ENCODE measurements at regions not wholly inside any gene's neighbourhood (a gene's known extent, or its start where the extent isn't known, plus 50 kb on each side); places are given as distances from the start of the nearest gene placed in this dataset.
"Not testable (repeated sequence)": the region's sequence is repeated elsewhere in the genome, so short reads cannot be mapped to it uniquely, and the experiment has no call there.

GRCh38 chr20:55038684-55039083 is 563.3 kb downstream of the DOK5 start:
- no peak for DNase-seq

- no peak for DNase-seq
Measured at GRCh38 chr20:55031971-55032370, 556.6 kb downstream of the DOK5 start.

GRCh38 chr20:55014766-55015165 is 539.4 kb downstream of the DOK5 start:
- DNase-seq: no peak

- no peak for DNase-seq
Measured at GRCh38 chr20:55010761-55011160, 535.4 kb downstream of the DOK5 start.

- DNase-seq: no peak
Measured at GRCh38 chr20:55009066-55009465, 533.7 kb downstream of the DOK5 start.

- DNase-seq: no peak
Measured at GRCh38 chr20:55004044-55004443, 528.7 kb downstream of the DOK5 start.

- no peak for DNase-seq
Measured at GRCh38 chr20:54995553-54995952, 520.2 kb downstream of the DOK5 start.

GRCh38 chr20:54995011-54995410 is 519.6 kb downstream of the DOK5 start:
- no peak for DNase-seq

GRCh38 chr20:54985091-54985490 is 509.7 kb downstream of the DOK5 start:
- DNase-seq: no peak

GRCh38 chr20:54984104-54984448 is 508.7 kb downstream of the DOK5 start:
- no peak for DNase-seq

GRCh38 chr20:54983394-54984103 is 508.2 kb downstream of the DOK5 start:
- DNase-seq: not testable (repeated sequence)

- DNase-seq: no peak
Measured at GRCh38 chr20:54981175-54981574, 505.8 kb downstream of the DOK5 start.

GRCh38 chr20:54980103-54980960 is 504.9 kb downstream of the DOK5 start:
- no peak for DNase-seq

- DNase-seq: no peak
Measured at GRCh38 chr20:54950304-54950703, 474.9 kb downstream of the DOK5 start.

GRCh38 chr20:54941666-54942065 is 466.3 kb downstream of the DOK5 start:
- no peak for DNase-seq

- no peak for DNase-seq
Measured at GRCh38 chr20:54940522-54940921, 465.1 kb downstream of the DOK5 start.

GRCh38 chr20:54938707-54939106 is 463.3 kb downstream of the DOK5 start:
- DNase-seq: no peak

- no peak for DNase-seq
Measured at GRCh38 chr20:54933212-54933904, 458.0 kb downstream of the DOK5 start.

GRCh38 chr20:54929191-54929590 is 453.8 kb downstream of the DOK5 start:
- DNase-seq: no peak

GRCh38 chr20:54928564-54928963 is 453.2 kb downstream of the DOK5 start:
- DNase-seq: no peak

GRCh38 chr20:54922636-54923035 is 447.2 kb downstream of the DOK5 start:
- no peak for DNase-seq

GRCh38 chr20:54922096-54922495 is 446.7 kb downstream of the DOK5 start:
- DNase-seq: no peak

- DNase-seq: no peak
Measured at GRCh38 chr20:54920491-54920890, 445.1 kb downstream of the DOK5 start.

- not testable (repeated sequence) for DNase-seq
Measured at GRCh38 chr20:54918993-54919392, 443.6 kb downstream of the DOK5 start.

All from DMS 273 treated with DMSO at 0.1 percent for 48 hours (cell line).